COLO829 (cell line): ENCODE measurements at regions not wholly inside any gene's neighbourhood (a gene's known extent, or its start where the extent isn't known, plus 50 kb on each side); places are given as distances from the start of the nearest gene placed in this dataset.
"Not testable (repeated sequence)": the region's sequence is repeated elsewhere in the genome, so short reads cannot be mapped to it uniquely, and the experiment has no call there.

Experiments
- DNase-seq: peaks from one replicate; pipeline ENCODE4 v3.0.0; 2012; ENCODE audit warnings: low spot score

DNA sequence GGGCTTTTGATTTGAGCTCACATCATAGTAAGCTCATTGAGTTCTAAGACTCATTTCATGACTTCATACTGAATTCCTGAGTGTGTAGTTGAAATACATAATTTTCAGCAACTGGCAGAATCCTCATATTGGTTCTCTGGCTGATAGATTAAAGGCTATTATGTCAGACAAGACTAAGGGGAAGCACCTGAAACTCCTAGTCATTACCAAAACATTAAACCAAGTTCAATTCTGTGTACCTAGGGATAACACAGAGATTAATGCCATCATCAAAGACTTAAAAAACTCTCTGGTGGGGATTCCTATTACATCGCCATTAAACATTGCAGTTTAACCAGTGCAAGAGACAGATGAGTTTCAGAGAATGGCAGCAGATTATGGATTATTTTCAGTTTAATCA lies 339.1 kb downstream of the PTPRC start:
- no peak for DNase-seq

DNA sequence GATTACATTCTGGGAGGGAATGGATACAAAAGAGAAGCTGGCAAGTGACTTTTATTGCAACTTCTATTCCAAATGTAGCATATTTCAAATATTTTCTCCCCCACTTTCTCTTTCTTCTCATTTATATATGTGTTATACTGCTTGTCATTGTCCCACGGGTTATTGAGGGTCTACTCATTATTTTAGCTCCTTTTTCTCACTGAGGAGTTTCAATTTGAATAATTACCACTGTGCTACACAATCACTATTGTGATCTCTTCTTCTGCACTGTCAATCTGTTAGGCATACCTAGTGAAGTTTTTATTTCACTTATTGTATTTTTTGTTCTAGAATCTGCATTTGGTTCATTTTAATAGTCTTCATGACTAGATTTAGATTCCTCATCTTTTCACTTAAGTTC lies 339.7 kb downstream of the PTPRC start:
- DNase-seq: no peak

DNA sequence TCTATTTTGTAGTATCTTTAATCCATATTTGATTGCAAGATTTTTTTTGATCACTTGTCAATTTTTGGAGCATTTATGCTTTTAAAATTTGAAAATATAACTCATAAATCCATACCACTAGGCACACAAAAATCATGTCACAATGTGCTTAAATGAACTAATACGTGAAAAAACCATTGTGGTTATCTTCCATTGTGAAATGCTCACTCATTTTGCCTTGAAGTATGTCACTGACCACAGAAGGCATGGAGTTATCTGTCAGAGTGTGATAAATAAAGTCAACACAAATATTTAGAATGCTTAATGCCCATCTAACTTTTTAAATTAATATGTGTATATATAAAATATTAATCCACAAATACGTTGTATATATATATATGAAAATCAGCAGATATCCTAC lies 347.2 kb downstream of the PTPRC start:
- no peak for DNase-seq

DNA sequence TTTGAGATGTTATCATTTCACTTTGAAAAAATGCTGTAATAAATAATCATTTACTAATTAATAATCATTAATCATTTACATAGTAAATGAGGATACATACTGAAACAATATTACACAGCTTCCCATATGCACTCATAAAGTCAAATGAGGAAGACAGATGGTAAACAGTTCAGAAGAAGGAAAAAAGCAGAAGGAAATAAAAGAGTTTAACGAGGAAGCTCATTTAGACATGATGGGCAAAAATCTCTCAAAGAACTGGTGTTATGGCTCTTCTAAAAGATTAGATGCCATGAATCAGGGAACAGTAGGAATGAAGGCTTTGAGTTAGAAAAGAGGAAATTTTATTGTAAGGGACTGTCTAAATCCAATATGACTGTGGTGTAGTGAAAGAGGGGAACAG lies 347.6 kb downstream of the PTPRC start:
- DNase-seq: no peak

DNA sequence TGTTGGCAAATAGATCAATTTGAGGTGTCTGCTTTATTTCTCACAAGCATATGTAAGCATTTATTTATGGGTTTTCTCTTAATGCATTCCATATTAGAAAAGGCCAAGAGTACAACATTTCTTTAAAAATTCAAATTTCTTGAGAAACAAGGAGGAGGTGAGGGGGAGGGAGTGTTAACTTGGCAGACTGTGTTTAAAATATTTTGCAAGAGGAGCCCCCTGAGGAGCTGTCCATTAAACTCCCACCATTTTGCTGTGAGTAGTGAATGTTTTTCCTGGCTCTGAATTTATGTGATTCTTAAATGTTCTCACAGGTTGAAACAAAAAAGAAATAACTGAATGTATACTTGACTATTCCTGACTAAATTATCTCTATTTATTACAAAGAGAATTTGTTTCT lies 363.8 kb downstream of the PTPRC start:
- no peak for DNase-seq

DNA sequence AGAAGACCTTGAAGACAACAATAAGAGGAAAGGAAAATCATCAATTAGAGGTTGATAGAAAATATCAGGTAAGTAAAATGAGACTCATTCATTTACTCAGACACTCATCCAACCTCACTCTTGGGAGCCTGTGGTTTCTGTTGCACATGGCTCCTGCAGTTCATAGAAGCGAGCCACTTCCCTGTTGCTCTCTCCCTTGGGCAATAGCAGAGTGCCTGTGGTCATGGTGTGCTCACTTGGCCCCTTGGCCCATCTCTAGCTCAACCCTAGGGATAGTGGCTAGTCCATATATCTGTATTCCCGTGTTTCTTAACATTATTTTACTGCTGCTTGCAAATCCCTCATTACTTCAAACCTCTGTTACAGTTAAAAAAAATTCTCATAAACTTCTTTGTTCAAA lies 368.6 kb downstream of the PTPRC start:
- no peak for DNase-seq

DNA sequence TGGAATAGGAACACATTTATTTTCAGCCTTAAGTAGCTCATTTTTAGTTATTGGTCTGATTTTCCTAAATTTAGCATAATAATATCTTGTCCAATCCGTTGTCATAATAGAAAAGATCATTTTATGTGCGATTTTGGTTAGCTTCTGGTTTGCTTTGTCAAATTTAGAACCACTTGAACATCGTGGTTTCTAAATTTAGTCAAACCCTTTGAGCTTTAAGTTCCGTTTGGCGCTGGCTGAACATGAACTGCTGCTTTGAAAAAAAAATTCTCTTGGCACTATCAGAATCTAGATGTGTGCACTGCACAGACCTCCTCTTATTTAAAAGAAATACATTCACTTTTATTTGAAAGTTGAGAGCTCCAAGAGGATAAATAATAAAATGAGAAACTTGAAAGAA lies 370.6 kb downstream of the PTPRC start:
- DNase-seq: no peak

DNA sequence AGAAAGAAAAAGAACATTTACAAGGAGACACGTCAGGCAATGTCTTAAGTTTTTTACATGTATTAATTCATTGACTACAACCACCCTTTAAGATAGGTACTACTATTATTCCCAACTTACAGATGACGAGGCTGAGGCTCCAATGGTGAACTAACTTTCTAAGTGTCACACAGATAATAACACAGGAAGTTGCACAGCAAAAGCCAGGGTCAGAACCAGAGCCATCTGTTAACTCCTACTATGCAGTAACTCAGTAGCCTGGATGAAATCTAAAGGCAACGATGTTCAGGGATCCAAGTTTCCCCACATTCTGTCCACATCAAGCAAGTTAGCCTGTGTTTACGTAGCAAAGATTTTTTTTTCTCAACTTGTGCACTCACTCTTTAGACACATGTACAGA lies 371.7 kb downstream of the PTPRC start:
- DNase-seq: no peak

DNA sequence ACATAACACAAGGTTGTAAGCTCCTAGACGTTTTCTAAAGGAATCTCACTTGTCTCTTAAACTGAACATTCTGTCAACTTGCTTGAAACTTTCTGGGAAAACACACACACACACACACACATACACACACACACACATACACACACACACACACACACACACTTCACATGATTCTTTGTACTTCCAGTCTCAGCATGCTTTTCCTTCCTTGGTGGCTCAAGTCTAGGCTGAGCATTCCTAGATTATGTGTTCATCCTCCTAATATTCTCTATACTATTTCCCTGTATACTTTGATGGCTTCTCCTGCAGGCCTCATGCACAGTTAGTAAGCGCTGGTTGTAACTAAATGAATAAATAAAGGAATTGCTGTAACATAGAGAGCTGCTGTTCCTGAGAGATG lies 372.1 kb downstream of the PTPRC start:
- DNase-seq: no peak

DNA sequence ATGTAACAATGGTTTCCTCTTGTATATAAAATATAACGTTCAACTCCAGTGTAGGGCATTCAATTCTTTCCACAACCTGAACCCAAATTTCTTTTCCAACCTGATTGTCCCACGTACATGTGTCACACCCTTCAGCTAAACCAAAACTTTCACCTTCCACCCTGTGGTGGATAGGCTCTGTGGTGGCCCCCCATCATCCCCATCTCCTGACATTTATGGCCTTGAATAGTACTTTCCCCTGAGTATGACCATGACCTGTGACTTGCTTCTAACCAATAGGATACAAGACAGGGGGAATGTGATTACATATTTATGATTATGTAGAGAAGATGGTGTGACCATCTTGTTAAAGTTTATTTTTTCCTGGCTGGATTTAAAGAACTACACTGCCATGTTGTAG lies 377.0 kb downstream of the PTPRC start:
- no peak for DNase-seq

DNA sequence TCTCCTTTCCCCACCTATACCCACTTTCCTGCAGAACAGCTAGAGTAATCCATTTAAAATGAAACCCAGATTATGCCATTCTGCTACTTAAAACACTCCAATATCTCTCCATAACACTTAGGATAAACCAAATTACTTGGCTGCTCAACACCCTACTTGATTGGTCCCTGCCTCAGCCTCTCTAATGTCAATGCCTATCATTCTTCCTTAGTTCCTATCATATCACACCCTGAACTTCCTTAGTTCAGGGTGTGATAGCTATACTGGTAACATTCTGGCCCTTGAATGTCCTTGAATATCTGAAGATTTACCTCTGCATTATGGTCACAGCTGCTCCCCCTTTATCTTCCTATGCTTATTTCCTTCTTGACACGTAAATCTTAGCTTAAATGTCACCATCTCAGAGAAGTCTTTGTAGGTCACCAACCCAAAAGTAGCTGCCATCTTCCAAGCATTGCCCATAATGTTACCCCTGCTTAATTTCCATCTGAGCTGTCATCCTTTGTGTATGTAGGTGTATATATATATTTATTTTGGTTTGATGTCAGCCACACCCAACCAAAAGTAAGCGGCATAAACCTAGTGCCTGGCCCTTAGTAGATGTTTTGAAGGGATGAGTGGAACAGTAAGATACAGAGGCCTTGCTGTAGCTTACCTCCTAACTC lies 379.8 kb downstream of the PTPRC start:
- no peak for DNase-seq

DNA sequence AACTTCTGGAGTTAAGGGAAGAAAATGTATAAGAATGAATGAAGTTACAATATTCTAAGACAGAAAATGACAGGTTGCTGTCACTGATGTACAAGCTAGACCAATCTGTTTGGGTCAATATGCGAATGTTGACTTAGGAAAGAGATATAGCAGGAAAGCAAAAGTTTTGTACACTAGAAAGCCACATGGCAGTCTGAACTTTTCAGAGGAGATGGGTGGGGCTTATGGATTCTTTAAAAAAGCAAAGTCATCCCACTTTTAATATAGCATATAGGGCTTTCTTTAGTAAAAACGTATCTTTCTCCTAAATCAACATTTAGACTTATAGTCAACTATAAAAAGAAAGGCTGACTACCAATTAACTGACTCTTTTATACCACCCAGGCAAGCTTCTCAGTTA lies 381.2 kb downstream of the PTPRC start:
- no peak for DNase-seq

DNA sequence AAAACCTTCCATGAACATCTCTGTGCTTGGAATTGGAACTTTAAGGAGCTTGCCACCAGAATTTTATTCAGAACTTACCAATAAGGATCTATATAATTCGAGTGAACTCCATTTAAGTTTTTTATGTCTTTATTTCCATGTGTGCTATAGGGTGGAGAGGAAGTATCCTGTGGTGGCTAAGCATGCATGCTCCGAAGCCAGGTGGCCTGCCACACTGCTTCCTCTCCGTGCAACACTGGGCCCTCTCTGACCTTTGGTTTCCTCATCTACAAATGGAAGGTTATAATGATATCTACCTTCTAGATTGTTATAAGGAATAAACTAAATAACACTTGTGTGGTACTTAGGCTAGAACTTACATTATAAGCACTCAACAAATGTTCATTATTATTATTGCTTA lies 382.1 kb downstream of the PTPRC start:
- DNase-seq: no peak

DNA sequence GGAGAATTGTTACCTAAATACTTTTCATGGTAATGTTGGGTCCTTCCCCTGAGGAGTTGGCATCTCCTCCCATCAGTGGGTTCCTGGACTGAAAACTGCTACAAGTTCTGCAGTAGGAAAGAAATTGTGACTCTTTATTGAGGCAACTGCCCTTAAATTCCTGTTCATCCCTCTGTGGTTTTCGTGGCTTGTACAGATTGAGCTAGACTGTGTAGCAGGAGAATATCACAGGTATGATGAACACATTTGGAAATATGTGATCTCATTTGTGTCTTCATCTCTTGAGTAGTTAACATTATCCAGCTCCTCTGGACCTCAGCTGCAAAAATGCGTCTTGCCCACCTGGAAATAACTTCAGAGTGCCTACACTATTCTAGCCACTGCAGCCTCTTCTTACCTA lies 390.6 kb downstream of the PTPRC start:
- no peak for DNase-seq

DNA sequence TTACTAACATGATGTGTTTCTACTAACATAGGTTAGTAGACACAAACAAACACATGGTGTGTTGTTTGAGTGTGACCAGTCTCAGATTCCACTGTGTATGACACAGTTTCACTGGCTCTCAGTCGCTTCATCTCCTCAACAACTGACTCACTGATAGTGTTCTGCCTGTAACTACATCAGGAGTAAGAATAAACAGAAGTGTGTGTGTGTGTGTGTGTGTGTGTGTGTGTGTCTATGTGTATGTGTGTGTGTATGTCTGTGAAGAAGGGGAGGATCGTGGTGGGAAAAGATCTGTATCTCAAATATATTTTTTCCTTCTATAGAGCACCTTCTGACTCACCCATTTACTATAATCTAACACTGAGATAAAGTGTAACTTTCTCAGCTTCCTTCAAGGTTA lies 391.0 kb downstream of the PTPRC start:
- no peak for DNase-seq

DNA sequence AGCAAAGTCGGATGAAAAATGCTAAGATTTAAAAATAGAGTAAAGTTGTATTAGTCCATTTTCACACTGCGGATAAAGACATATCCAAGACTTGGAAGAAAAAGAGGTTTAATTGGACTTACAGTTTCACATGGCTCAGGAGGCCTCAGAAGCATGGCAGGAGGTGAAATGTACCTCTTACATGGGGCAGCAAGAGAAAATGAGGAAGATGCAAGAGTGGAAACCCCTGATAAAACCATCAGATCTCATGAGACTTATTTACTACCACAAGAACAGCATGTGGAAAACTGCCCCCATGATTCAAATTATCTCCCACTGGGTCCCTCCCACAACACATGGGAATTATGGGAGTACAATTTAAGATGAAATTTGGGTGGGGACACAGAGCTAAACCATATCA lies 391.7 kb downstream of the PTPRC start:
- DNase-seq: not testable (repeated sequence)

DNA sequence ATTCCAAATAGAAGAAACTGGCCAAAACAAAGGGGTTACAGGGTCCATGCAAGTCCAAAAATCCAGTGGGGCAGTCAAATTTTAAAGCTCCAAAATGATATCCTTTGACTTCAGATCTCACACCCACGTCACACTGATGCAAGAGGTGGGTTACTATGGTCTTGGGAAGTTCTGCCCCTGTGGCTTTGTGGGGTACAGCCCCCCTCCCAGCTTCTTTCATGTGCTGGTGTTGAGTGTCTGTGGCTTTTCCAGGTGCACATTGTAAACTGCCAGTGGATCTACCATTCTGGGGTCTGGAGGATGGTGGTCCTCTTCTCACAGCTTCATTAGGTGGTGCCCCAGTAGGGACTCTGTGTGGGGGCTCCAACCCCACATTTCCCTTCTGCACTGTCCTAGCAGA lies 392.3 kb downstream of the PTPRC start:
- DNase-seq: not testable (repeated sequence)

DNA sequence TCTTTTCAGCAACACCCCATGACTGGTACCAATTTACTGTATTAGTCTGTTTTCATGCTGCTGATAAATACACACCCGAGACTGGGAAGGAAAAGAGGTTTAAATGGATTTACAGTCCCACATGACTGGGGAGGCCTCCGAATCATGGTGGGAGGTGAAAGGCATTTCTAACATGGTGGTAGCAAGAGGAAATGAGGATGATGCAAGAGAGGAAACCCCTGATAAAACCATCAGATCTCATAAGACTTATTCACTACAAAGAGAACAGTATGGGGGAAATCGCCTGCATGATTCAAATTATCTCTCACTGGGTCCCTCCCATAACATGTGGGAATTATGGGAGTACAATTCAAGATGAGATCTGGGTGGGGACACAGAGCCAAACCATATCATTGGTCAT lies 393.6 kb downstream of the PTPRC start:
- not testable (repeated sequence) for DNase-seq

DNA sequence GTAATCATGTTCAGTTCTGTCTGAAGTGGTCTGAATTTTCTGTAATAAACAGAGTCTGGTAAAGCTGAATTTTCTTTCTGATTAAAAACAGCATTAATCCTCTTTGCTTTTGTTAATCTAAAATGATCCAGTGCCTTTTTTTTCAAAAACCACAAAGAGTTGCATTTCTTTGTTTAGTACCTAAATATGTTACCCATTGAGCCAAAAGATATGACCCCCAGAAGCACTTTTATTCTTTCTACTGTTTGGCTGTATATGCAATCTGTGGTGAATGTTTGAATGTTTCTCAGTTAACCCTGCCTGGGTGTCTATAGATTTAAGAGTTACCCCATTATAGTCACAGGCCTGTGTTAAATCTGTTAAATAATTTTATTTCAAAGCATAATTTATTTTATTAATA lies 394.8 kb downstream of the PTPRC start:
- no peak for DNase-seq

DNA sequence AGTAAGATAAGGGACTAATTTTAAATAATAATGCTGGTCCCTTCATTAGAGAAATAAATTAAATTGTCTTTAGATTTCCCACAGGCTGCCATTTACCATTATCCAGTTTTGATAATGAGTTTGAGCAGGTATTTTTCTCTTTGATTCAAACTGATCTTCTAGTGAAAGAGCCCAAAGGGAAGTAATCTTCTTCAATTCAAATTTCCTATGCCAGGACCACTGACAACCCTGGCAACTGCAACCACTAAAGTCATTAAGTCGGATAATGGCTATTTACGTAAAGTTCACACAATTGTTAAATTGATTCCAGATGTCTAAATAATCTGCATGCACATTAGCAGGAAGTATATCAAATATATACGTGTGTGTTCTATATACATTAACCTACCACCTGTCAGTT lies 399.3 kb downstream of the PTPRC start:
- no peak for DNase-seq

DNA sequence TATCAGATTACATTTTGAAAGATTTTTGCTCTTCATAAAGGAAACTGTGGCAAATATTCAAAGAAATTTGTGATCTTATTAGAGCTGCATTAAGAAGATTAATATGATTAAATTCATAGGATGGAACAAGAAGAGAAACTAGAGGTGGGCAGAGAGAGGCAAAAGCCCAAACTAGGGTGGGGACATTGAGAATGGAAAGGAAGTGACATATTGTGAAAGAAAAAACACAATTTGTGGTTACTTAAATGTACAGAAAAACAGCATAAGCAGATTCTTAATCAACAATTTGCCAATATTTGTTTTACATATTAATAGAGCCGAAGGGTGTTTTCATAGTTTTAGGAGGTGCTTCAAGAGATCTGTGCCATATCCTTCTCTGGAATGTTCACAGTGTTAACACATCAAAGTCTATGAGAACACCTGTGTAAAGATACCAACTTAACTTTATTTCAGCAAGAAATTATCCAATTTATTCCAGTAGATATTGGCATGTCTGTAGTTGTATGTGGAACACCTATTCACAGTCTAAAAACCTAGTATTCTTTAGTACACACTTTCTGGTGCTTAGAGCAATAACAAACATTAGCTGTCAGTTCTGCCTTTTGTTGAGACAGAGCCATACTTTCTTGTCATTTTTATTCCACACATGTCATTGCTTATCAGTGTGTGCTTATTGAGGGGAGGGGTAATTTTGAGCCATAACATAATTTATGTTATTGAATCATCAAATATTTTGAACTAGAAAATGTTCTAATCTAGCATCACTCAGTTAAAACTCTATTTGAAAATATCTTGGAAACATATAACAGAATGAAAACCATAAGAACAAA lies 401.5 kb downstream of the PTPRC start:
- DNase-seq: no peak

DNA sequence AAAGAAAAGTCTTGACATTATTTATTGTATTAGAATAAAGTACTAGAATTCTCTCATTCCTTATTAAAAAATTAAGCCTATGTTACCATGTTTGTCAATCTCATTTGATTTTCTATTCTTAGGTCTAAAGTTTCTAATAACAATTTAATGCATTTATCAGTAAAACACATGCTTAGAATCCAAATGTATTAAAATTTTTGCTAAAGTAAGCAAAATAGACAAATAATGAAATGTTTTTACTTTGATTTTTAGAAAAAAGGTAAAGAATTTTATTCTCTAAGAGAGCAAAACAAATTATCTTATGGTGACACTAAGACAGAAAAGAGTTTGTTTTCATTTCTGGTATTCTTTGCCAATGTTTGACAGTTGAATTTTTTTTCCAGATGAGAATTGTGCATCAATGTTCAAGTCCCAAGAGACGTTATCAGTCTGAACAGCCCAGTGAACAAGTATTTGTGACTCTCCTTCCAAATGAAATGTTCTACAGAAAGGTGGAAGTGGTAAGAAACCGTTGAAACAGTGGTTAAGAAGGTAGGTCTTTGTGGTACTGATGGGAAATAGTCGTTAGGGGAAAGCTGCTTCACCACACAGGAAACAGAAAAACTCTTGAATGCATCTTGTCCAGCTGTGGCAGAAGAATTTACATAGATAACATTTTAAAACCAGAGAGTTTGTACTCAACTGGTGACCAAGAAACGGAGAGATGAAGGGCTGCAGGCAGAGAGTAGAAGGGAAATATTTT lies 402.5 kb downstream of the PTPRC start:
- no peak for DNase-seq

DNA sequence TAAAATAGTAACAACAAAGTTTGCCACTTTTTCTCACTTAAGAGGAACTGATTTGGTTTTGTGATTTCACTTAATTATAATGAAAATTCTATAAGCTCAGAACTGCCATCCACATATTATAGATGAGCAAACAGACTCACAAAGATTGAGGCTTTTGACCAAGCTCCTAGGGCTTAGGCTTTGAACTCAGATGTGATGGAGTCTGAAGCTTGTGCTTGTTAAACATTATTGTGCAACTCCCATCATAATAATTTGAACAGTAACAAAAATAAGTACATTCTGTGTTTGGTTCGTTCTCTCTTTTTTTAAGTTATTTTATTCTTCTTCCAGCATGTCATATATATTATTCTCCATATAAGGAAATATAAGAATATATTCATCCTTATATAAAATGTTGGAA lies 403.4 kb downstream of the PTPRC start:
- no peak for DNase-seq
